Neuronal stem cell (in vitro differentiated cells): ENCODE measurements at regions not wholly inside any gene's neighbourhood (a gene's known extent, or its start where the extent isn't known, plus 50 kb on each side); places are given as distances from the start of the nearest gene placed in this dataset.
A peak's percentile ranks its signal among the peaks of the same experiment; 100 is the strongest.

ENCODE experiments used
- DNase-seq: peaks from one replicate; pipeline ENCODE4 v3.0.0-alpha.2; 2013; ENCODE audit warnings: low spot score
- H2AFZ ChIP-seq: one replicate; pipeline ENCODE4 v1.6.1; 2013; ENCODE audit warnings: mild to moderate bottlenecking, low read length, inconsistent platforms
- H2AK5ac ChIP-seq: 2 replicates; pipeline ENCODE4 v1.6.1; 2013; ENCODE audit warnings: low read depth, mild to moderate bottlenecking, inconsistent platforms, low read length, moderate library complexity, mixed read lengths
- H2BK120ac ChIP-seq: 2 replicates; pipeline ENCODE4 v1.6.1; 2013; ENCODE audit warnings: low read depth, mild to moderate bottlenecking, inconsistent platforms, low read length, moderate library complexity, mixed read lengths
- H2BK12ac ChIP-seq: one replicate; pipeline ENCODE4 v1.6.1; 2013; ENCODE audit warnings: low read length, inconsistent platforms
- H2BK15ac ChIP-seq: 2 replicates; pipeline ENCODE4 v1.6.1; 2013; ENCODE audit warnings: mild to moderate bottlenecking, low read length, inconsistent platforms, mixed read lengths
- H2BK5ac ChIP-seq: one replicate; pipeline ENCODE4 v1.6.1; 2013; ENCODE audit warnings: inconsistent platforms, mild to moderate bottlenecking, low read length, moderate library complexity
- H3K14ac ChIP-seq: one replicate; pipeline ENCODE4 v1.6.1; 2013; ENCODE audit warnings: low read length, inconsistent platforms
- H3K18ac ChIP-seq: 2 replicates; pipeline ENCODE4 v1.6.1; 2013; ENCODE audit warnings: low read length, inconsistent platforms
- H3K23ac ChIP-seq: 2 replicates; pipeline ENCODE4 v1.6.1; 2013; ENCODE audit warnings: low read depth, mild to moderate bottlenecking, mixed read lengths, low read length, inconsistent platforms; ENCODE audit not compliant: poor library complexity
- H3K27ac ChIP-seq: replicated peaks from 3 replicates; pipeline ENCODE4 v1.5.1; 2013; ENCODE audit warnings: low read length, inconsistent platforms
- H3K27me3 ChIP-seq, 3 experiments: 2 replicates each; pipeline ENCODE4 v1.6.1; 2013; ENCODE audit warnings: low read length in 3 of 3, mild to moderate bottlenecking in 2 of 3, inconsistent platforms in 1 of 3, low read depth in 1 of 3, mixed read lengths in 1 of 3, moderate library complexity in 1 of 3; ENCODE audit not compliant: control insufficient read depth in 3 of 3, insufficient read depth in 3 of 3
- H3K36me3 ChIP-seq, 2 donors: replicated peaks in 1 of 2; 2 replicates each; pipeline ENCODE4 v1.6.1; 2013; ENCODE audit warnings: low read length in 2 of 2; ENCODE audit not compliant: control insufficient read depth in 2 of 2, insufficient read depth in 2 of 2
- H3K4ac ChIP-seq: 2 replicates; pipeline ENCODE4 v1.6.1; 2013; ENCODE audit warnings: inconsistent platforms, mild to moderate bottlenecking, low read length, moderate library complexity
- H3K4me1 ChIP-seq, 2 donors: 1 replicate in 1 of 2; 2 replicates in 1 of 2; pipeline ENCODE4 v1.6.1; 2013; ENCODE audit warnings: low read length in 2 of 2, low read depth in 1 of 2; ENCODE audit not compliant: control insufficient read depth in 2 of 2, insufficient read depth in 1 of 2
- H3K4me2 ChIP-seq: one replicate; pipeline ENCODE4 v1.6.1; 2013; ENCODE audit warnings: mild to moderate bottlenecking, low read length, inconsistent platforms; ENCODE audit not compliant: insufficient read depth, poor library complexity, severe bottlenecking
- H3K4me3 ChIP-seq, 2 donors: 2 replicates each; pipeline ENCODE4 v1.5.1; 2013; ENCODE audit warnings: low read length in 2 of 2, mild to moderate bottlenecking in 2 of 2, inconsistent platforms in 1 of 2, moderate library complexity in 1 of 2
- H3K79me1 ChIP-seq: one replicate; pipeline ENCODE4 v1.6.1; 2013; ENCODE audit warnings: low read depth, mild to moderate bottlenecking, inconsistent platforms, low read length, moderate library complexity
- H3K9ac ChIP-seq: one replicate; pipeline ENCODE4 v1.6.1; 2013; ENCODE audit warnings: mild to moderate bottlenecking, low read depth, low read length, inconsistent platforms; ENCODE audit not compliant: poor library complexity
- H3K9me3 ChIP-seq, 2 donors: replicated peaks in 1 of 2; 2 replicates each; pipeline versions ENCODE3 to v1.6.1; 2013; ENCODE audit warnings: low read length in 2 of 2, mild to moderate bottlenecking in 2 of 2, inconsistent platforms in 1 of 2, low read depth in 1 of 2, mixed read lengths in 1 of 2, moderate library complexity in 1 of 2; ENCODE audit not compliant: control insufficient read depth in 2 of 2, insufficient read depth in 1 of 2
- H4K8ac ChIP-seq: one replicate; pipeline ENCODE4 v1.6.1; 2013; ENCODE audit warnings: low read depth, mild to moderate bottlenecking, inconsistent platforms, low read length, moderate library complexity
- H4K91ac ChIP-seq: one replicate; pipeline ENCODE4 v1.6.1; 2013; ENCODE audit warnings: low read length, low read depth, mild to moderate bottlenecking, inconsistent platforms; ENCODE audit not compliant: poor library complexity
- WGBS, 2 donors: extraction: QIAGEN DNeasy Blood & Tissue Kit; methylation state at CpG; one replicate each; pipeline ENCODE4 v1.1.7; 2013; ENCODE audit warnings: missing lambda C conversion rate in 2 of 2, mixed read lengths in 1 of 2; ENCODE audit not compliant: insufficient read length in 2 of 2, insufficient replicate concordance in 1 of 2; ENCODE audit errors: extremely low coverage in 2 of 2; 5-methylcytosine and 5-hydroxymethylcytosine counted together

DNA sequence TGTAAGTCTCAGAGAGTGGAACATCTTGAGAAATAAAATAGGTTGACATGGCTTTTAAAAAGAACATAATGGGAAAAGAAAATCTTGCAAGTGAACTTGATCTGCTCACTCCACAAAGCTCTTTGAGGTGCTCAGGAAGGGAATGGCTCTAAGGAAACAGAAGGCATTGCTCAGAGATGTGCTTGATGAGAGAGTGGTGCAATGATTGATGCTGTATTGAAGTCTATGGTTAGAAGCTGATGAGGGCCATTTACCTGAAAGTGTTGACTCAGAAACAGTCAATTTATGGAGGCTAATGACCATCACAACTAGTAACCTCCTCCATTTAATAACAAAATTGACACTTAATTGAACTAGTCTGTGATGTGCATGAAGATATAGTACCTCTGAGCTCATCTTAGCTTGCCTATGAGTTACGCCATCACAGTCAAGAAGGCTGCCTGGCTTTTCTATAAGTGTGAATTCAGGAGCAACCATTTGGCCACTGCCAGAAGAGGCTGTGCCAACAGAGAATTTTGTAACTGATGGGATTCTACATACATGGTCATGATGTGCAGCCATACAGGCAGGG is 639.1 kb downstream of the JRKL start:
- H3K9me3 ChIP-seq, result no peaks in the 10 kb centered on the region
- H3K27ac ChIP-seq, result no peak overlapping the region
- H3K4me1 ChIP-seq, result no peaks in the 10 kb centered on the region
- no peak overlapping the region for H4K91ac ChIP-seq
- no peak overlapping the region for H2AK5ac ChIP-seq
- H3K36me3 ChIP-seq, result no peaks in the 10 kb centered on the region
- H3K4me2 ChIP-seq, result no peak overlapping the region
- no peaks in the 10 kb centered on the region for H3K27me3 ChIP-seq
- H3K4ac ChIP-seq, result no peak overlapping the region
- no peak overlapping the region for H2BK12ac ChIP-seq
- H3K14ac ChIP-seq, result no peak overlapping the region
- no peak overlapping the region for H2BK15ac ChIP-seq
- H3K79me1 ChIP-seq, result no peaks in the 10 kb centered on the region
- H4K8ac ChIP-seq, result no peak overlapping the region
- no peak overlapping the region for H2AFZ ChIP-seq
- no peak overlapping the region for H3K4me3 ChIP-seq
- H3K23ac ChIP-seq, result no peak overlapping the region
- no peak overlapping the region for H3K18ac ChIP-seq
- DNase-seq, result no peak
- H2BK5ac ChIP-seq, result no peak overlapping the region
- H3K9ac ChIP-seq, result no peak overlapping the region
- no CpG with 5 or more reads among the region's 1 CpG for WGBS, 2 donors
- no peak overlapping the region for H2BK120ac ChIP-seq

DNA sequence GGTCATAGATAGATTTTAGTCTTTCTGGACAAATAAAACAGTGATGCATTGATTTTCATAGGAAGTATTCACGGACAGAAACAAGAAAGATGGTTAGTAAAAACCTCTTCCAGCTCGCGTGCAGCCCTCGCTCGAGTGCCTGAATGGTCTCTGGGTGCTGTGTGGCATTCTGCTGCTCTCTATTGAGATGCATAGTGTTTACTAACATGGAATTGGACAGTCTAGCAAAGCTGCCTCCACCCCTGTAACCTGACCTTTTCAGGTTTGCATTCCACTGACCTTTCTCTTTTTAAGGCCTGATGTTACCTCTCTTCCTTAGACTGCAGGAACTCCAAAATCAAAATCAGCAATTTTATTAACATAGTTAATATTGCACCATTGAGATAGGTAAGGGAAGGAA is 643.4 kb downstream of the JRKL start:
- no peak overlapping the region for H2BK5ac ChIP-seq

GRCh38 chr11:97048481-97048880 is 658.7 kb downstream of the JRKL start:
- no peaks in the 10 kb centered on the region for H3K9me3 ChIP-seq
- no peak overlapping the region for H3K18ac ChIP-seq
- H2BK12ac ChIP-seq, result no peak overlapping the region
- H3K14ac ChIP-seq, result no peak overlapping the region
- H3K23ac ChIP-seq, result no peak overlapping the region
- no CpG with 5 or more reads among the region's 3 CpGs for WGBS, 2 donors
- no peak overlapping the region for H2BK5ac ChIP-seq
- no peak overlapping the region for H3K27ac ChIP-seq
- H3K4me3 ChIP-seq, result no peak overlapping the region
- no peaks in the 10 kb centered on the region for H3K79me1 ChIP-seq
- H3K4me2 ChIP-seq, result no peak overlapping the region
- H3K4me1 ChIP-seq, result no peaks in the 10 kb centered on the region
- H3K36me3 ChIP-seq, result no peaks in the 10 kb centered on the region
- no peaks in the 10 kb centered on the region for H3K27me3 ChIP-seq
- no peak overlapping the region for H3K4ac ChIP-seq
- H4K8ac ChIP-seq, result no peak overlapping the region
- H3K9ac ChIP-seq, result no peak overlapping the region
- H2BK15ac ChIP-seq, result no peak overlapping the region
- H2AK5ac ChIP-seq, result no peak overlapping the region
- H2BK120ac ChIP-seq, result no peak overlapping the region
- H4K91ac ChIP-seq, result no peak overlapping the region
- no peak for DNase-seq
- no peak overlapping the region for H2AFZ ChIP-seq

More for the DNA sequence above, 643.4 kb downstream of the JRKL start:
- Histone ChIP-seq H3K18ac (no peak overlapping the region), H2BK12ac (no peak overlapping the region), H3K23ac (no peak overlapping the region), H3K36me3 (no peaks in the 10 kb centered on the region), H3K4me3 (no peak overlapping the region), H3K4me1 (no peaks in the 10 kb centered on the region), H3K4ac (no peak overlapping the region), H3K27ac (no peak overlapping the region), H2AFZ (no peak overlapping the region), H3K27me3 (no peaks in the 10 kb centered on the region), H3K79me1 (no peaks in the 10 kb centered on the region), H4K8ac (no peak overlapping the region), H3K9me3 (no peaks in the 10 kb centered on the region), H3K9ac (no peak overlapping the region), H3K4me2 (no peak overlapping the region), H4K91ac (no peak overlapping the region), H2BK120ac (no peak overlapping the region), H2BK15ac (no peak overlapping the region), H2AK5ac (no peak overlapping the region), H3K14ac (no peak overlapping the region)
- peak; percentile 4 for DNase-seq
- no CpG with 5 or more reads among the region's 5 CpGs for WGBS, 2 donors

DNA sequence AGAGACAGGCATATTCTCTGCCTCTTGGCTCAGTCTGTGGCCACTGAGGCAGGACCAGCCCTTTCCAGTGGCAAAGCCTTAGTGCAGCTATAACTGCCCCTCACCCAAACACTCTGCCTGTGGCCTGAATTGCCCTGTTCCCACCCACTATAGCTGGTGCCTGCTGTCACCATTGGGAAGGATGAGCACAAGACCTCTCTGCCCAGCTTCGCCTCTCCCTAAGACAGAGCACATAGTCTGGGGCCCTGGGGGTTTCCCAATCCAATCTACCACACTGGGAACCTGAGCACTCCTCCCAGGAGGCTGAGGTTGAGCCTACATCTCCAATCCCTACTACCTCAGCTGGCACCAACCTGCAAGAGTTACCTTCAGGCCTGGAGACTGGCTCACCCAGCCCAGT is 670.4 kb downstream of the JRKL start:
- Histone ChIP-seq H2BK12ac (no peak overlapping the region), H2BK120ac (no peak overlapping the region), H2BK15ac (no peak overlapping the region), H3K4ac (no peak overlapping the region), H3K23ac (no peak overlapping the region), H3K27me3 (no peaks in the 10 kb centered on the region), H3K4me1 (no peaks in the 10 kb centered on the region), H2AFZ (no peak overlapping the region), H3K14ac (no peak overlapping the region), H3K4me3 (no peak overlapping the region), H3K18ac (no peak overlapping the region), H3K4me2 (no peak overlapping the region), H3K9me3 (peaks cover 0 to 4% of the 10 kb centered on the region in 2 donors), H4K8ac (no peak overlapping the region), H4K91ac (no peak overlapping the region), H2AK5ac (no peak overlapping the region), H2BK5ac (no peak overlapping the region), H3K9ac (no peak overlapping the region), H3K36me3 (no peaks in the 10 kb centered on the region), H3K79me1 (no peaks in the 10 kb centered on the region), H3K27ac (no peak overlapping the region)
- no peak for DNase-seq
- no CpG with 5 or more reads among the region's 1 CpG for WGBS, 2 donors
